H1 (cell line): ENCODE measurements at regions not wholly inside any gene's neighbourhood (a gene's known extent, or its start where the extent isn't known, plus 50 kb on each side); places are given as distances from the start of the nearest gene placed in this dataset.

Experiments
- RAD21 ChIP-seq, 2 experiments: IDR thresholded peaks in 1 of 2; conservative IDR thresholded peaks in 1 of 2; 2 replicates each; pipeline ENCODE4 v1.6.1; 2011; ENCODE audit warnings: low read depth in 2 of 2, low read length in 2 of 2, improper control_type of control experiment in 1 of 2, inconsistent platforms in 1 of 2, mild to moderate bottlenecking in 1 of 2, moderate library complexity in 1 of 2
- RFX5 ChIP-seq: IDR thresholded peaks from 2 replicates; pipeline ENCODE4 v1.6.1; 2011; ENCODE audit warnings: low read depth, low read length, improper control_type of control experiment, borderline replicate concordance
- RXRA ChIP-seq: IDR thresholded peaks from 2 replicates; pipeline ENCODE4 v1.6.1; 2011; ENCODE audit warnings: low read depth, mild to moderate bottlenecking, low read length, moderate library complexity; ENCODE audit not compliant: insufficient read depth
- SRF ChIP-seq: IDR thresholded peaks from 2 replicates; pipeline ENCODE4 v1.6.1; 2011; ENCODE audit warnings: mild to moderate bottlenecking, low read depth, low read length, moderate library complexity
- YY1 ChIP-seq: IDR thresholded peaks from 2 replicates; pipeline ENCODE4 v1.6.1; 2011; ENCODE audit warnings: low read depth, mild to moderate bottlenecking, low read length

DNA sequence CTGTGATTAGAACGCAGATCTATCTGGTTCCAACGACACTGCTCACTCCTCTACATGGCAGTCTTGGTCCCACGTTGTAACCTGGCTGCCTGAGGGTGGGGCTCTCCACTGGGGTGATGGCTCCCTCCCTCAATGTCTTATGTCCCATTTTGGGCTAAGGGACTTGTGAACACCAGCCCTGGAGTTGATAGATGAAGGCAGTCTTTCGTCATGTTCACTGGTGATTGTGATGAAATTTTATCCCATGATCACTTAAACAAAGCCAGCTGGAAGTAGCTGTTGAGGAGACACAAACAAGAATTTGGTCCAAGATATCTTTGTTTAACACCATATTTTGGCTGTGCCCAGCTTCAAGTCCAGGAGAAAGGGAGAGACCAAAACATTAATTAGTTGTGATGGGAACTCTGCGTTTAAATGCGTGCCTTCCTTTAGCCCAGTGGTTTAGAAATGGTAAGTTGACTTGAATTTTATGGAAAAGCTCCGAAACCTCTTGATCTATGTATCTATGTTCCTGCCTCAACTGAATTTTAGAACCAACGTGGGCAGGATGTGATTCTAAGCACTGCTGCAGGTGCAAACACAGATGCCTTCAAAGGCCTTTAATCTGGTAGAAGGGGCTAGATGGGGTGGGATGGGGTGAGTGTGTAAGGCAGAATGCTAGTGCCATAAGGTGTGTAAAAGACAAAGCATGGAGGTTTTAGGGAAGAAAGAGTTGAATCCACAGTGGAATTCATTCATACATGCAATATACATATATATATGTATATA is 186.8 kb upstream of the IRX3 start (continued):
- TF ChIP-seq RFX5 (no peak), SRF (no peak), RAD21 (IDR thresholded peaks at IDR 0.05 in 1 of 2, conservative IDR thresholded peaks at IDR 0.05 in 1 of 2; ENCODE audit: low read depth in 2 of 2, low read length in 2 of 2) (no peak), RXRA (no peak), YY1 (no peak)
- TF ChIP-seq, all 59 proteins: peak for 0
